HepG2 (cell line): ENCODE measurements at regions not wholly inside any gene's neighbourhood (a gene's known extent, or its start where the extent isn't known, plus 50 kb on each side); places are given as distances from the start of the nearest gene placed in this dataset.

ENCODE experiments used
- ATAC-seq: fragments of 200-7000 bp; cut with Tn5 transposase; 3 replicates; pipeline ENCODE4 v1.9.1; 2020; ENCODE audit warnings: mild to moderate bottlenecking, moderate library complexity
- BruUV-seq: library from RNA; stranded (reverse); fragments of 400-500 nt; replicated peaks from 2 replicates; lab custom pipeline; 2021; lab: Mats Ljungman, UMichigan
- CTCF ChIA-PET: fragments of 300-600 bp; formaldehyde crosslinking; extraction: SDS; loops from one replicate; lab custom pipeline; 2021; ENCODE audit warnings: low total read pairs, inconsistent platforms, low intra/inter-chr PET ratio; lab: Yijun Ruan, JAX
- POLR2A ChIA-PET: fragments of 350-600 bp; sonication (Branson Sonifier 250); formaldehyde crosslinking; loops from one replicate; lab custom pipeline; 2020; ENCODE audit warnings: antibody characterized with exemption, inconsistent platforms; lab: Yijun Ruan, JAX
- DNase-seq: peaks from one replicate; pipeline ENCODE4 v3.0.0-alpha.2; 2015; ENCODE audit warnings: low spot score
- FAIRE-seq: peaks from 3 replicates; lab custom pipeline; 2011; peaks lifted over from hg19 to GRCh38; lab: Jason Lieb, UNC
- H2AFZ ChIP-seq: one replicate; pipeline ENCODE4 v1.6.1; 2011; ENCODE audit warnings: low read length, inconsistent platforms
- H3K27ac ChIP-seq: fragments of 300-600 bp; 3 replicates; pipeline ENCODE4 v1.8.0; 2011; ENCODE audit warnings: mixed run types, mild to moderate bottlenecking, mixed read lengths, low read length, inconsistent platforms; ENCODE audit not compliant: insufficient read depth; ENCODE audit errors: extremely low read length
- H3K27me3 ChIP-seq, 2 experiments: fragments of 200-600 bp in 1 of 2; 2 replicates in 1 of 2; 3 replicates in 1 of 2; pipeline versions ENCODE4 v1.6.0 to v1.8.0; 2011; ENCODE audit warnings: low read length in 2 of 2, mild to moderate bottlenecking in 2 of 2, moderate library complexity in 2 of 2, inconsistent platforms in 1 of 2; ENCODE audit not compliant: insufficient read depth in 2 of 2, control insufficient read depth in 1 of 2
- H3K36me3 ChIP-seq, 2 experiments: fragments of 200-600 bp in 1 of 2; replicated peaks in 1 of 2; 2 replicates in 1 of 2; 3 replicates in 1 of 2; pipeline versions ENCODE4 v1.5.1 to v1.8.0; 2011; ENCODE audit warnings: low read length in 2 of 2, inconsistent platforms in 1 of 2; ENCODE audit not compliant: insufficient read depth in 2 of 2, control insufficient read depth in 1 of 2
- H3K4me1 ChIP-seq: 2 replicates; pipeline ENCODE4 v1.5.1; 2012; ENCODE audit warnings: low read length, inconsistent platforms; ENCODE audit not compliant: insufficient read depth
- H3K4me2 ChIP-seq: 2 replicates; pipeline ENCODE4 v1.6.0; 2011; ENCODE audit warnings: low read depth, low read length, inconsistent platforms
- H3K4me3 ChIP-seq, 3 experiments: fragments of 200-600 bp in 1 of 3; sonication (generic), shearing (Covaris generic) in 1 of 3; replicated peaks in 1 of 3; 2 replicates each; pipeline ENCODE4 v1.5.1; 2011 to 2016; ENCODE audit warnings: low read length in 3 of 3, inconsistent platforms in 2 of 3, low read depth in 2 of 3, mild to moderate bottlenecking in 2 of 3, control low read depth in 1 of 3, mixed read lengths in 1 of 3; ENCODE audit not compliant: insufficient read depth in 1 of 3
- H3K79me2 ChIP-seq: one replicate; pipeline ENCODE4 v1.6.1; 2011; ENCODE audit warnings: low read length, inconsistent platforms; ENCODE audit not compliant: insufficient read depth
- H3K9ac ChIP-seq: 2 replicates; pipeline ENCODE4 v1.6.0; 2011; ENCODE audit warnings: mild to moderate bottlenecking, low read depth, low read length, inconsistent platforms; ENCODE audit not compliant: insufficient read depth
- H3K9me3 ChIP-seq: 2 replicates; pipeline ENCODE4 v1.5.1; 2012; ENCODE audit warnings: mild to moderate bottlenecking, low read length
- H4K20me1 ChIP-seq: 2 replicates; pipeline ENCODE4 v1.6.0; 2011; ENCODE audit warnings: inconsistent platforms, mild to moderate bottlenecking, low read length, moderate library complexity; ENCODE audit not compliant: insufficient read depth
- ATF6 ChIP-seq: sonication (generic); formaldehyde crosslinking; conservative IDR thresholded peaks from 2 replicates; pipeline ENCODE4 v1.4.0; 2020; ENCODE audit warnings: missing genetic modification reagents
- CBX2 ChIP-seq, 2 experiments: fragments of 200-600 bp in 1 of 2; sonication (generic); formaldehyde crosslinking in 1 of 2; IDR thresholded peaks; 2 replicates each; pipeline versions ENCODE4 v1.7.0 to v1.8.1; 2018 to 2022; ENCODE audit warnings: low read depth in 2 of 2, low read length in 1 of 2, mild to moderate bottlenecking in 1 of 2, missing genetic modification reagents in 1 of 2
- CERS6 ChIP-seq: sonication (generic); formaldehyde crosslinking; IDR thresholded peaks from 2 replicates; pipeline ENCODE4 v1.5.0; 2020; ENCODE audit warnings: missing genetic modification reagents
- NCOA5 ChIP-seq: sonication (generic); formaldehyde crosslinking; IDR thresholded peaks from 2 replicates; pipeline ENCODE4 v1.4.0; 2020; ENCODE audit warnings: missing genetic modification reagents
- NRL ChIP-seq: sonication (generic); formaldehyde crosslinking; IDR thresholded peaks from 2 replicates; pipeline ENCODE4 v1.5.0; 2020; ENCODE audit warnings: missing genetic modification reagents, mild to moderate bottlenecking, moderate library complexity, borderline replicate concordance
- PPARG ChIP-seq: conservative IDR thresholded peaks from 2 replicates; pipeline ENCODE4 v1.6.1; 2016; ENCODE audit warnings: missing biosample characterization, missing genetic modification reagents
- SP2 ChIP-seq: sonication (generic); formaldehyde crosslinking; IDR thresholded peaks from 2 replicates; pipeline ENCODE4 v1.5.1; 2020; ENCODE audit warnings: mild to moderate bottlenecking, missing genetic modification reagents
- TBX3 ChIP-seq: fragments of 450-650 bp; IDR thresholded peaks from 2 replicates; pipeline ENCODE4 v1.6.1; 2017; ENCODE audit warnings: antibody characterized with exemption, mild to moderate bottlenecking, inconsistent platforms, borderline replicate concordance
- ZBTB26 ChIP-seq: IDR thresholded peaks from 2 replicates; pipeline ENCODE4 v1.6.1; 2016; ENCODE audit warnings: missing compliant biosample characterization, missing genetic modification reagents, borderline replicate concordance
- ZNF160 ChIP-seq: sonication (generic); formaldehyde crosslinking; IDR thresholded peaks from 2 replicates; pipeline ENCODE4 v1.8.0; 2022; ENCODE audit warnings: mild to moderate bottlenecking, inconsistent platforms, missing genetic modification reagents
- ZNF468 ChIP-seq: sonication (generic); formaldehyde crosslinking; IDR thresholded peaks from 2 replicates; pipeline ENCODE4 v1.8.0; 2022; ENCODE audit warnings: mild to moderate bottlenecking, moderate library complexity, missing genetic modification reagents
- ZNF569 ChIP-seq: sonication (generic); formaldehyde crosslinking; IDR thresholded peaks from 2 replicates; pipeline ENCODE4 v1.5.0; 2020; ENCODE audit warnings: mild to moderate bottlenecking, missing genetic modification reagents, moderate library complexity, borderline replicate concordance
- WGBS: methylation state at CpG from one replicate; pipeline ENCODE4 v1.1.6; 2017; ENCODE audit warnings: low lambda C conversion rate; 5-methylcytosine and 5-hydroxymethylcytosine counted together
- in situ Hi-C: cut with HindIII; loops from 2 replicates; pipeline ENCODE4 v1.10.0; 2017; ENCODE audit warnings: low pct_unique_long_range_greater_than_20kb; ENCODE audit not compliant: extremely low pct_ligation_motif_present
- intact Hi-C: fragments of 100-400 bp; cut with micrococcal nuclease; formaldehyde crosslinking; loops from one replicate; pipeline ENCODE4 v1.10.0; 2022; ENCODE audit not compliant: unreplicated experiment

- TF ChIP-seq CERS6 (CRISPR knock-in tag) (no peak), PPARG (CRISPR knock-in tag) (no peak)
Observed at GRCh38 chr4:32562010-32562409, 1841.8 kb downstream of the PCDH7 start (continued).

GRCh38 chr4:32564626-32565025 lies 1844.5 kb downstream of the PCDH7 start:
- Histone ChIP-seq H3K9ac (no peak overlapping the region), H2AFZ (no peak overlapping the region), H3K9me3 (no peaks in the 10 kb centered on the region), H3K36me3 (no peaks in the 10 kb centered on the region), H3K4me1 (no peaks in the 10 kb centered on the region), H3K27ac (no peak overlapping the region), H4K20me1 (no peaks in the 10 kb centered on the region), H3K27me3 (no peaks in the 10 kb centered on the region), H3K4me3 (no peak overlapping the region), H3K4me2 (no peak overlapping the region), H3K79me2 (no peaks in the 10 kb centered on the region)
- FAIRE-seq (no peak), ATAC-seq (no peak), DNase-seq (no peak)
- ChIA-PET POLR2A (no interaction called here), CTCF (no interaction called here)
- in situ Hi-C loops (no loop called here), intact Hi-C loops (no loop called here)
- WGBS: 1% methylated on average over 2 of the region's 2 CpGs
- TF ChIP-seq ZBTB26 (CRISPR knock-in tag): no peak
- no peak for TF ChIP-seq SP2
- BruUV-seq: no TSS peak

GRCh38 chr4:32569861-32570260 lies 1849.7 kb downstream of the PCDH7 start:
- ATAC-seq (no peak), FAIRE-seq (no peak)
- TF ChIP-seq ATF6 (CRISPR knock-in tag) (no peak), TBX3 (no peak), CBX2 (IDR thresholded peaks at IDR 0.05; ENCODE audit: low read depth, low read length) (no peak), CBX2 (CRISPR knock-in tag; IDR thresholded peaks at IDR 0.05; ENCODE audit: low read depth) (no peak), ZNF468 (CRISPR knock-in tag) (no peak), ZNF160 (CRISPR knock-in tag) (no peak), ZNF569 (CRISPR knock-in tag) (no peak), NRL (no peak), NCOA5 (no peak)

More at GRCh38 chr4:32569861-32570260, 1849.7 kb downstream of the PCDH7 start:
- no peak overlapping the region for H3K9ac ChIP-seq
- H3K4me1 ChIP-seq: no peaks in the 10 kb centered on the region
- in situ Hi-C loops (no loop called here), intact Hi-C loops (no loop called here)
- no peak overlapping the region for H2AFZ ChIP-seq
- no peak for DNase-seq
- no peaks in the 10 kb centered on the region for H3K27me3 ChIP-seq
- H3K36me3 ChIP-seq: no peaks in the 10 kb centered on the region
- no TSS peak for BruUV-seq
- no peaks in the 10 kb centered on the region for H3K79me2 ChIP-seq
- H3K4me3 ChIP-seq: no peak overlapping the region
- CTCF ChIA-PET: no interaction called here
- H3K9me3 ChIP-seq: no peaks in the 10 kb centered on the region
- POLR2A ChIA-PET: no interaction called here
- H4K20me1 ChIP-seq: no peaks in the 10 kb centered on the region
- H3K27ac ChIP-seq: no peak overlapping the region
- H3K4me2 ChIP-seq: no peak overlapping the region
